Stomach (tissue), 8 donors: ENCODE measurements at regions not wholly inside any gene's neighbourhood (a gene's known extent, or its start where the extent isn't known, plus 50 kb on each side); places are given as distances from the start of the nearest gene placed in this dataset.

Experiments
- DNase-seq, 2 donors: peaks; one replicate each; pipeline versions ENCODE4 v3.0.0 to v3.0.0-alpha.2; 2013 to 2019
- H3K27ac ChIP-seq, 5 donors: fragments of 200-600 bp in 4 of 5; sonication (generic) in 4 of 5; one replicate each; pipeline ENCODE4 v1.5.1; 2013 to 2019; ENCODE audit warnings: mild to moderate bottlenecking in 1 of 5, moderate library complexity in 1 of 5
- H3K27me3 ChIP-seq, 3 donors: fragments of 200-600 bp; sonication (generic); one replicate each; pipeline ENCODE4 v1.5.1; 2017 to 2019; ENCODE audit warnings: mixed run types in 1 of 3
- H3K36me3 ChIP-seq, 4 donors: fragments of 200-600 bp; sonication (generic); 1 replicate in 3 of 4; 2 replicates in 1 of 4; pipeline ENCODE4 v1.5.1; 2016 to 2019
- H3K4me1 ChIP-seq, 4 donors: fragments of 200-600 bp; sonication (generic); one replicate each; pipeline ENCODE4 v1.5.1; 2016 to 2019
- H3K4me3 ChIP-seq, 4 donors: fragments of 200-600 bp; sonication (generic) in 3 of 4; one replicate each; pipeline ENCODE4 v1.5.1; 2016 to 2019; ENCODE audit warnings: mild to moderate bottlenecking in 1 of 4
- H3K9me3 ChIP-seq, 4 donors: fragments of 200-600 bp; sonication (generic); one replicate each; pipeline ENCODE4 v1.5.1; 2016 to 2019
- EP300 ChIP-seq: sonication (generic); formaldehyde crosslinking; IDR thresholded peaks from one replicate; pipeline ENCODE4 v1.6.1; 2017; ENCODE audit warnings: antibody characterized with exemption
- POLR2A ChIP-seq, 4 donors: fragments of 450-650 bp; IDR thresholded peaks; one replicate each; pipeline ENCODE4 v1.6.1; 2016; ENCODE audit warnings: antibody characterized with exemption in 4 of 4, control low read depth in 2 of 4, mild to moderate bottlenecking in 1 of 4, moderate library complexity in 1 of 4
- POLR2AphosphoS5 ChIP-seq, 3 donors: sonication (generic); formaldehyde crosslinking; IDR thresholded peaks; one replicate each; pipeline ENCODE4 v1.6.1; 2016; ENCODE audit warnings: antibody characterized with exemption in 3 of 3
- WGBS, 5 donors: extraction: QIAGEN DNeasy Blood & Tissue Kit in 3 of 5; methylation state at CpG; one replicate each; pipeline versions ENCODE4 v1.1.5 to v1.1.7; 2013 to 2018; 5-methylcytosine and 5-hydroxymethylcytosine counted together
- intact Hi-C: fragments of 100-400 bp; cut with DNase I; formaldehyde crosslinking; loops from one replicate; pipeline ENCODE4 v1.15.1; 2023; ENCODE audit warnings: low total_unique reads
- TF ChIP-seq, protein P1 (sequence below), 7 experiments: fragments of 450-650 bp in 4 of 7; fragments of 200-600 bp in 3 of 7; sonication (generic) in 3 of 7; IDR thresholded peaks; one replicate each; pipeline ENCODE4 v1.5.1; 2016 to 2019; ENCODE audit warnings: antibody characterized with exemption in 7 of 7, control low read depth in 2 of 7, mild to moderate bottlenecking in 1 of 7
- donor health status: healthy with polysubstance abuse.
- donor health status: Bipolar disorder and iron deficiency.
- donor health status: healthy.

DNA sequence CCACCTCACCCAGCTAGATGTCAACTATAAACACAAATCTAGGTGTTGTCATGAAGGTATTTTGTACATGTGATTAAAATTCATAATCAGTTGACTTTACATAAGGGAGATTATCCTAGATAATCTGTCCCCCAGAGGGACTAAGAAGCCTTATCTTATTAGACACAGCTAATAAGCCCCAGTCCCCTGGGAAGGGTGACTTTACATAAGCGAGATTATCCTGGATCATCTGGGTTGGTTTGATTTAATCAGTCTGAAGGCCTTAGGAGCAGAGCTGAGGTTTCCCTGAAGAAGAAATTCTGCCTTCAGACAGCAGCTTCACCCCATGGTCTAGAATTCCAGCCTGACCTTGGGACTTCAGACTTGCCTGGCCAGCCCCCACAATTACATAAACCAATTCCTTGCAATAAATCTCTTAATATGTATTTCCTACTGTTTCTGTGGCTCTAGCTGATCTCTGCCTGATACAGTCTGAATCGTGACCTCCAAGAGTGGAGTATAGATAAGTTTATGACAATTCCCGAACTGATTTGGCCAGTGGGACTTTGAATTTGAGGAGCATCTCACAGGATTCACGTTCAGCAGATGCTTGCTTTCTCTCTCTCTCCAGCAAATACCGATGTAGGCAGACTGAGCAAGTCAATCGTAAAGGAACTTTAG is 66.5 kb downstream of the MRPL46 start:
- no peaks in the 10 kb centered on the region for H3K36me3 ChIP-seq
- TF ChIP-seq EP300 = no peak
- TF ChIP-seq, protein P1, sequence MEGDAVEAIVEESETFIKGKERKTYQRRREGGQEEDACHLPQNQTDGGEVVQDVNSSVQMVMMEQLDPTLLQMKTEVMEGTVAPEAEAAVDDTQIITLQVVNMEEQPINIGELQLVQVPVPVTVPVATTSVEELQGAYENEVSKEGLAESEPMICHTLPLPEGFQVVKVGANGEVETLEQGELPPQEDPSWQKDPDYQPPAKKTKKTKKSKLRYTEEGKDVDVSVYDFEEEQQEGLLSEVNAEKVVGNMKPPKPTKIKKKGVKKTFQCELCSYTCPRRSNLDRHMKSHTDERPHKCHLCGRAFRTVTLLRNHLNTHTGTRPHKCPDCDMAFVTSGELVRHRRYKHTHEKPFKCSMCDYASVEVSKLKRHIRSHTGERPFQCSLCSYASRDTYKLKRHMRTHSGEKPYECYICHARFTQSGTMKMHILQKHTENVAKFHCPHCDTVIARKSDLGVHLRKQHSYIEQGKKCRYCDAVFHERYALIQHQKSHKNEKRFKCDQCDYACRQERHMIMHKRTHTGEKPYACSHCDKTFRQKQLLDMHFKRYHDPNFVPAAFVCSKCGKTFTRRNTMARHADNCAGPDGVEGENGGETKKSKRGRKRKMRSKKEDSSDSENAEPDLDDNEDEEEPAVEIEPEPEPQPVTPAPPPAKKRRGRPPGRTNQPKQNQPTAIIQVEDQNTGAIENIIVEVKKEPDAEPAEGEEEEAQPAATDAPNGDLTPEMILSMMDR (IDR thresholded peaks at IDR 0.05) = no peak
- no peak for TF ChIP-seq POLR2AphosphoS5 (IDR thresholded peaks at IDR 0.05)
- TF ChIP-seq POLR2A (IDR thresholded peaks at IDR 0.05) = no peak
- H3K4me1 ChIP-seq = peaks cover 0 to 14% (median 3%) of the 10 kb centered on the region in 4 donors
- no peak overlapping the region for H3K4me3 ChIP-seq
- H3K9me3 ChIP-seq = peaks cover 0 to 2% (median 0%) of the 10 kb centered on the region in 4 donors
- DNase-seq = no peak
- peaks cover 0 to 7% (median 0%) of the 10 kb centered on the region in 3 donors for H3K27me3 ChIP-seq
- peak overlapping the region in 2 of 5 donors; percentile 34 to 52 for H3K27ac ChIP-seq
- intact Hi-C loops = no loop called here
- 58 to 65% (median 61%) methylated on average over 6 of the region's 6 CpGs for WGBS, 5 donors

DNA sequence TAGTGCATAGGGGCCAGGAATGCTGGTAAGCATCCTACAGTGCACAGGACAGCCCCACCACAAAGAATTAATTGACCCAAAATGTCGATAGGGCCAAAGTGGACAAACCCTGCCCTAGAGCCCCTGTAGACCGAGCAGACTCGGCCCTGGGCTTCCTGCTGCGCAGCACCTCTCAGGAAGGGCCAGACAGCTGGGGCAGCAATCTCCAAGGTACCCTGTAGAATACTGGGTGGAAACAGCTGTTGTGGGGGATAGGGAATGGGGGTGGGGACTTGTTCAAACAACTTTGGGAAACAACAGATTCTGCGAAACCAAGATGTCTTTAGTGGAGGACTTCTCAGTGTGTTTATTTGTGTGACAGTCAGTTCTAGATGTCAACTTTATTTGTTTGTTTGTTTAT is 67.1 kb downstream of the MRPL46 start:
- WGBS, 5 donors = 64 to 80% (median 75%) methylated on average over 5 of the region's 5 CpGs
- TF ChIP-seq POLR2A (IDR thresholded peaks at IDR 0.05) (no peak), EP300 (no peak), POLR2AphosphoS5 (IDR thresholded peaks at IDR 0.05) (no peak)
- TF ChIP-seq, protein P1 (IDR thresholded peaks at IDR 0.05) = no peak
- DNase-seq = no peak
- Histone ChIP-seq H3K4me1 (peaks cover 0 to 19% (median 3%) of the 10 kb centered on the region in 4 donors), H3K9me3 (peaks cover 0 to 8% (median 0%) of the 10 kb centered on the region in 4 donors), H3K27ac (no peak overlapping the region), H3K36me3 (no peaks in the 10 kb centered on the region), H3K4me3 (no peak overlapping the region), H3K27me3 (peaks cover 0 to 7% (median 0%) of the 10 kb centered on the region in 3 donors)
- intact Hi-C loops = no loop called here

DNA sequence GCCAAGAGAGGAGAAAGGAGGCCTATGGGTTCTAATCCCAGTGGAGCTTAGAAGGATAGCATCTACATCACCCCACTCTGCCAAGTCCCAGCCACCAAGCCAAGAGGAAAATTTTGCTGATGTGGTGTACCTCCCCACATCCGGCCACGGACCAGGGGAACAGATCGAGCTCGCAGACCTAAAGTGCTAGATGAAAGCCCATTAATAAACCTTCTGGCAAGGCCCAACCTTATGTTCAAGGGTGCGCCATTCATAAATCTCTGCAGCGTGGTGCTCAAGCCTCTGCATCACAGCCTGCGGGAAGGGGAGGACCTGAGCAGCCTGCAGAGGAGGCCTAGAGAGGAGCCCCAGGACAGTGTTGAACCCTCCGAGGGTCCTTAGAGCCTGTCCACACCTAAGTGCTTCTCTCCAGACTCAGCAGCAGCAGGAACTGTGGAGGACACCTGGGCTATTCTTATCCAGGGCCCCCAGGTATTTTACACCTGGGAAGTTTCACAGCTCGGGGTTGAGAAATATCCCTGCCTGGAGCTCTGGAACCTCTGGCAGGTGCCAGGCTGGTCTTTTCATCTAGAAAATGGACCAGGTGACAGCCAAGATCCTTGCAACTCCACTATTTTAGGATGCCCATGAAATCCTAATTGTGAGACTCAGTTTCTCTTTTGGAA is 68.0 kb downstream of the MRPL46 start:
- intact Hi-C loops = no loop called here
- Histone ChIP-seq H3K27ac (no peak overlapping the region), H3K9me3 (peaks cover 0 to 8% (median 0%) of the 10 kb centered on the region in 4 donors), H3K36me3 (no peaks in the 10 kb centered on the region), H3K27me3 (peaks cover 0 to 7% (median 0%) of the 10 kb centered on the region in 3 donors), H3K4me1 (peaks cover 0 to 21% (median 3%) of the 10 kb centered on the region in 4 donors), H3K4me3 (no peak overlapping the region)
- DNase-seq = no peak
- WGBS, 5 donors = 83 to 89% (median 87%) methylated on average over 9 of the region's 9 CpGs
- TF ChIP-seq, protein P1 (IDR thresholded peaks at IDR 0.05) = no peak
- TF ChIP-seq POLR2AphosphoS5 (IDR thresholded peaks at IDR 0.05) (no peak), EP300 (no peak), POLR2A (IDR thresholded peaks at IDR 0.05) (no peak)

DNA sequence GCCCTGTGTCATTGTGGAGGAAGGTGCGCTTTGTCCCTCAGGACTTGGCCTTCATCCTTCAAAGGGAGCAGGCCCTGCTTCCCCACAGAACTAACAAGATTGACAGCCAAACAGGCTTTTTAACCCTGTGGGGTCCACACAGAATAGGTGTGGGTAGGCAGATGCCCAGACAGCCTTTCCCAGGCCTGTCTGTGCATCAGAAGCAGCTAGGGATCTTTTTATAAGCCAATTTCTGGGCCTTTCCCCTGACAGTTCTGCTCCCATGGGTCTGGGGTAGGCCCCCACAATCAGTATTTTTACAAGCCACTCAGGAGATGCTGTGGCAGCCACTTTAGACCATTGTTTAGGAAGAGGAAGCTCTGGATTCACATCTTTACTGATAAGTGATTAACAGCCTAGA is 69.2 kb downstream of the MRPL46 start:
- TF ChIP-seq EP300 (no peak), POLR2AphosphoS5 (IDR thresholded peaks at IDR 0.05) (no peak)
- intact Hi-C loops = no loop called here
- Histone ChIP-seq H3K27me3 (peaks cover 0 to 7% (median 0%) of the 10 kb centered on the region in 3 donors), H3K27ac (no peak overlapping the region), H3K4me1 (peaks cover 0 to 21% (median 3%) of the 10 kb centered on the region in 4 donors), H3K9me3 (peaks cover 0 to 8% (median 0%) of the 10 kb centered on the region in 4 donors), H3K36me3 (no peaks in the 10 kb centered on the region), H3K4me3 (no peak overlapping the region)
- no peak for DNase-seq
- WGBS, 5 donors = 69 to 95% (median 86%) methylated on average over 1 of the region's 1 CpG; no CpG with 5 or more reads in 1 of the 5 donors
